NCI-H2196 (cell line): ENCODE measurements at regions not wholly inside any gene's neighbourhood (a gene's known extent, or its start where the extent isn't known, plus 50 kb on each side); places are given as distances from the start of the nearest gene placed in this dataset.

Experiments used
- DNase-seq: peaks from one replicate; lab custom pipeline; 2025; ENCODE audit not compliant: unreplicated experiment; lab: John Stamatoyannopoulos, UW

GRCh38 chr18:38402509-38402908 is 836.9 kb upstream of the CELF4 start:
- DNase-seq = no peak

- no peak for DNase-seq
These were observed 831.5 kb upstream of the CELF4 start for GRCh38 chr18:38397094-38397493.

GRCh38 chr18:38386146-38386545 is 820.5 kb upstream of the CELF4 start:
- DNase-seq = no peak

- DNase-seq = no peak
These were observed 804.4 kb upstream of the CELF4 start for GRCh38 chr18:38369772-38370690.

GRCh38 chr18:38368886-38369285 is 803.3 kb upstream of the CELF4 start:
- DNase-seq = no peak

GRCh38 chr18:38368246-38368645 is 802.6 kb upstream of the CELF4 start:
- DNase-seq = no peak

- DNase-seq = no peak
These were observed 801.9 kb upstream of the CELF4 start for GRCh38 chr18:38367473-38367872.

- no peak for DNase-seq
These were observed 796.7 kb upstream of the CELF4 start for GRCh38 chr18:38362286-38362792.

GRCh38 chr18:38358805-38359657 is 793.4 kb upstream of the CELF4 start:
- DNase-seq = no peak

- no peak for DNase-seq
These were observed 787.6 kb upstream of the CELF4 start for GRCh38 chr18:38353149-38353548.

- DNase-seq = no peak
These were observed 784.5 kb upstream of the CELF4 start for GRCh38 chr18:38350141-38350540.

GRCh38 chr18:38330573-38330972 is 765.0 kb upstream of the CELF4 start:
- DNase-seq = no peak

GRCh38 chr18:38329145-38329544 is 763.5 kb upstream of the CELF4 start:
- no peak for DNase-seq

- DNase-seq = no peak
These were observed 756.6 kb upstream of the CELF4 start for GRCh38 chr18:38322206-38322605.

- DNase-seq = no peak
These were observed 755.7 kb upstream of the CELF4 start for GRCh38 chr18:38321262-38321661.

GRCh38 chr18:38318416-38318815 is 752.8 kb upstream of the CELF4 start:
- no peak for DNase-seq

- DNase-seq = no peak
These were observed 748.2 kb upstream of the CELF4 start for GRCh38 chr18:38313831-38314230.

- no peak for DNase-seq
These were observed 746.9 kb upstream of the CELF4 start for GRCh38 chr18:38312532-38312931.

GRCh38 chr18:38310936-38311335 is 745.3 kb upstream of the CELF4 start:
- no peak for DNase-seq

- no peak for DNase-seq
These were observed 742.3 kb upstream of the CELF4 start for GRCh38 chr18:38307914-38308313.

- no peak for DNase-seq
These were observed 740.4 kb upstream of the CELF4 start for GRCh38 chr18:38305961-38306360.

GRCh38 chr18:38301621-38302020 is 736.0 kb upstream of the CELF4 start:
- no peak for DNase-seq
